AG20443 (cell line): ENCODE measurements at regions not wholly inside any gene's neighbourhood (a gene's known extent, or its start where the extent isn't known, plus 50 kb on each side); places are given as distances from the start of the nearest gene placed in this dataset.

ENCODE experiments used
- DNase-seq: peaks from one replicate; pipeline ENCODE4 v3.0.0; 2012; ENCODE audit warnings: low spot score, mixed read lengths

DNA sequence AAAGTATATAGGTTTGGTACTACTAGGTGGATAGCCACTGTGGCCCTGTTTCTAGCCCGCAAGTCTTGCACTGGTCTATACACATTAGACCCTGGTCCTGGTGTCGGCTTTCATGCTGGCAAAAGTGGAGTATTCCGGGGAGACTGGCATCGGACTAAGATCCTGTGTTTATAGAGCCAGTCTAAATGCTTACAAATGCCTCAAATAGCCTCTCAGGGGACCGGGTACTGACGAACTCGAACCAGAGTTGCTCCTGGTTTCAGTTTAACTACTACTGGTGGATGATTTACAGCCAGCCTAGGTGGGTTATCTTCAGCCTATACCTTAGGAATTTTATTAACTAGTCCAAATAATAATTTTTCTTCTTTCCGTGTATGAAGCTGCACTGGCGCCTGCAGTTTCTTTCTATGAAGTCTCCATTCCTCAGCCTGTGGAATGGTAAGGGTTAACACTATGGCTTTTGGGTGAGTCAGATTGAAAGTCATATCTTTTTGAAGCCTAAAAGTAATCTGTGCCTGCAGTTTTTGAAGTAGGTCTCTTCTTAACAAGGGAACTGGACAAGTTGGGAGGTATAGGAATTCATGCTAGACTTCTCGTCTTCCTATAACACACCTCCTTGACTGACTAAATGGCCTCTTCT is 51.3 kb downstream of the OR10H4 start:
- no peak for DNase-seq

DNA sequence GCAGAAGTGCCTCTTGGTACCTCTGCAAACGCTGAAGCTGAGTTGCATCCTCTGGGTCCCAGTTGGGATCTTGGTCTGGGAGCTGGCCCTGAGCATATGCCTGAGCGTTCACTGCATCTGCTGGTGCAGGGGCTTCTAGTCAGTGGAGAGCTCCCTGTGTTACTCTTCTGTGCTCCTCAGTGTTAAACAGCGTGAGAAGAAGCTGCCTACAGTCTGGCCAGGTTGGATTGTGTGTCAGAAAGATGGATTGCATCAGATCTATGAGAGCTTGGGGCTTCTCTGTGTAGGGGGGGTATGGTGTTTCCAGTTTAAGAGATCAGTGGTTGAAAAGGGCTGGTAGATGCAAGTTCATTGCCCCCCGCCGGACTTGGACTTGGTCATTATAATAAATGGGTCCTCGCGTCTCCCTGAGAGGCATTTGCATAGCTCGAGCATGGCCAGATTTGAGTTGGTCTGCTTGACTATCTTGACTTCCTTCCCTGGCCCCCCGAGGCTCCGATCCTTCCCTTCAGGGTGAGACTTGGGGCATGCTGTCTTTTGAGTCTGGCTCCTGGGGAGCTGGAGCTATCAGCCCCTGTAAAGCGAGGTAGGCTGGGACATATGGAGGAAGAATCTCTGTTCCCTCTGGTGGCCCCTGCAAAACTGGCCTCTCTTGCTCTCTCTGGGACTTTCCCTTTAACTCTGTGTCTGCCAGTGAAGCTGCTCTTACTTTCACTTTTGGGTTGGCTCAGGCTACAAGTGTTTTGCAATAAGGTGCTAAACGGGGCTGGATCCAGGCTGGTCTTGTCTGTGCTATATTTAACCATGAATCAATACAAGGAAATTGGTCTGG is 52.9 kb downstream of the OR10H4 start:
- DNase-seq: peak; percentile 68

DNA sequence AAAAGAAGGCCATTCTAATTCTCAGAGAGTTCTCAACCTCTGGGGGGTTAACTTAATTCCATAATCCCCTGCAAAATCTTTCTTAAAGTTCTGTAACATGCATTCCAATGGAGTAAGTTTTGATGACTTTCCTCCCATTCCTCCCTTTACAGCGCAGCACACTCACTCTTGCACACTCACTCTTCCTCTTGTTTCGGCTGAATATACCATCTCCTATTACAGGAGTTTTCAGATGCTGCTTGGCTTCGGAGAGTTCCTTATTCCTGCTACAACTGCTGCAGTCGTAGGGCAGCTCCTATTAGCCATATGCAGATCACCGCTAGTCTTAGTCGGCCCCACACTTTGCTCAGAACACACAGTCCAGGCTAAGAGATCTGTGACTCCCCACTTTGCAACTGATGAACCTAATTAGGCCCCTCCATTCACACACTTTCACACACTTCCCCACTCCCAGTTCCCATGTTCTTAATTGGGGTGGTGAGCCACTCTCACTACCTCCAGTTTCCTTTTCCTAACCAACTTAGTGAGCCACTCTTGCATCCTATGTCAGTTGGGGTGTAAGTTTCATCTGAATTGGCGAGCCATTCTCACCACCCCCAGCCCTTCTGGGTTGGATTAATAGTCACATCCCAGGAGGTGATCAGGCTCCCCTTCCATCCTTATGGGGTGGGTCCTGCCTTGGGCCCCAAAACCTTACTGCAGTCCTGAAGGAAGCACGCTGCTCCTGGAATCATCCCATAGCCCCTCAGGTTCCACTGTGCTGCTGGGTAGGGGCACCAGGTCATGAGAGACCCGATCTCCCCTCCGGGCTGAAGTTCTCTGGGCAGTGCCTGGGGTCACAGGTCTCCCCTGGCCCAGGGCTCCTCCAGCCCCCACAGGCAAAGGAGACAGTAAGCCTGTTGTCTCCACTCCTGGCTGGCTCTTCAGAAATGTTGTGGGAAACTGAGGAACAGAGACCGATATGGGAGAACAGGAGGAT is 53.9 kb downstream of the OR10H4 start:
- DNase-seq: no peak

- DNase-seq: no peak
Measured at GRCh38 chr19:16003391-16003790, 54.6 kb downstream of the OR10H4 start.

DNA sequence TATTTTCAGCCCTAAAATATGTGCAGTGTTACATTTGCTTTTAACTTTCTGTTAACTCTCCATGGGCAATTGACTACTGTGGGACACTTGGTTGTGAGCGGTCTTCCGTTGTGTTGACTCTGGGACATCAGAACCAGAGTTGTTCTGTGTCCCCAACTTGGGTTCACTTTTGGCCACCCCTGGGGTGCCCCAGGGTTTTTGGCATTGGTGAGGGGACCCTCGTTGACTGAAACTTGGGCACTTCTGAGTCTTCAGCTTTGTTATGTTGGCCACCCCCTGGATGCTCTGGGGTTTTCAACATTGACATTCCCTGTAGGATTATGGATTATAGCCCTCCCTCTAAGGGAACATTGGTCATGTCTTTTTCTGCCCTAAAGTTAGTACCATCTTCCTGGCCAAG is 57.1 kb downstream of the OR10H4 start:
- DNase-seq: no peak

- no peak for DNase-seq
Measured at GRCh38 chr19:16012552-16012951, 63.7 kb upstream of the TPM4 start.

DNA sequence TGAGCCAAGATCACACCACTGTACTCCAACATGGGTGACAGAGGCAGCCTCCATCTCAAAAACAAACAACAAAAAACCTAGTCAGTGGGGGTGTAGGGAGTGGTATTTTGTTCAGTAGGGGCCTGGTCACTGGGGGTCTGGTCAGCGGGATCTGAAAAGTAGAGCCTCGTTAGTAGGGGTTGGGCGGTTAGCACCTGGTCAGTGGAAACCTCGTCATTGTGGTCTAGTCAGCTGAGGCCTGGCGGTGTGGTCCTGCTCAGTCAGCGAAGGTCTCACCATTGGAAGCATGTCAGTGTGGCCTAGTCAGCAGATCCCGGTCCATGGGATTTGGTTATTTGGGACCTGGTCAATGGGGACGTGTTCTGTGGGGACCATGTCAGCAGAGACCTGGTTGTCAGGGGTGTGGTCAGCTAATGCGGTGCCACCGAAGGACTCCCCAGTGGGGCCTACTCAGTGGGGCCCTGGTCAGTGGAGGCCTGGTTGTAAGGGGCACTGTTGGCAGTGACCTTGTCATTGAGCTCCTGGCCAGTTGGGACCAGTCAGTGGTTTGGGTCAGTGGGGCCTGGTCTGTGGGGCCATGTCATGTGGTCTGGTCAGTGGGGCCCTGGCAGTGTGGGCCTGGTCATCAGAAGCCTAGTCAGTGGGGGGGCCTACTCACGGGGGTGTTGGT is 63.0 kb upstream of the TPM4 start:
- no peak for DNase-seq

DNA sequence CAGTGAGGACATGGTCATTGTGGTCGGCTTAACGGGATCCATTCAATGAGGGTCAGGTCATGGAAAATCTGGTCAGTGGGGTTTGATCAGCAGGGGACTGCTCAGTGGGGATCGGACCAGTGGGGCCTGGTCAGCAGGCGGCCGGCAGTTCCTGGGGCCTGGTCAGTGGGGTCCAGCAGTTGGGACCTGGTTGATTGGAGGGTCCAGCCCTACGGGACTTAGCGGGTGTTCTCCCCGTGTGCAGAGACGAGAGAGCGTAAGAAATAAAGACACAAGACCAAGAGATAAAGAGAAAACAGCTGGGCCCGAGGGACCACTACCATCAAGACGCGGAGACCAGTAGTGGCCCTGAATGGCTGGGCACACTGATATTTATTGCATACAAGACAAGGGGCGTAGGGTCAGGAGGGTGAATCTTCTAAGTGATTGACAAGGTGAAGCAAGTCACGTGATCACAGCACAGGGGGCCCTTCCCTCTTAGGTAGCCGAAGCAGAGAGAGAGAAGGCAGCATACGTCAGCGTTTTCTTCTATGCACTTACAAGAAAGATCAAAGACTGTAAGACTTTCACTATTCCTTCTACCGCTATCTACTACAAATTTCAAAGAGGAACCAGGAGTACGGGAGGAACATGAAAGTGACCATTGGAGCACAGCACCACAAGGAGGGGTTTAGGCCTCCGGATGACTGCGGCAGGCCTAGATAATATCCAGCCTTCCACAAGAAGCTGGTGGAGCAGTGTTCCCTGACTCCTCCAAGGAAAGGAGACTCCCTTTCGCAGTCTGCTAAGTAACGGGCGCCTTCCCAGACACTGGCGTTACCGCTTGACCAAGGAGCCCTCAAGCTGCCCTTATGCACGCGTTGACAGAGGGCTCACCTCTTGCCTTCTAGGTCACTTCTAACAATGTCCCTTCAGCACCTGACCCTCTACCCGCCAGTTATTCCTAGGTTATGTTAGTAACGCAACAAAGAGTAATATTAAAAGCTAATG is 62.1 kb upstream of the TPM4 start:
- no peak for DNase-seq

DNA sequence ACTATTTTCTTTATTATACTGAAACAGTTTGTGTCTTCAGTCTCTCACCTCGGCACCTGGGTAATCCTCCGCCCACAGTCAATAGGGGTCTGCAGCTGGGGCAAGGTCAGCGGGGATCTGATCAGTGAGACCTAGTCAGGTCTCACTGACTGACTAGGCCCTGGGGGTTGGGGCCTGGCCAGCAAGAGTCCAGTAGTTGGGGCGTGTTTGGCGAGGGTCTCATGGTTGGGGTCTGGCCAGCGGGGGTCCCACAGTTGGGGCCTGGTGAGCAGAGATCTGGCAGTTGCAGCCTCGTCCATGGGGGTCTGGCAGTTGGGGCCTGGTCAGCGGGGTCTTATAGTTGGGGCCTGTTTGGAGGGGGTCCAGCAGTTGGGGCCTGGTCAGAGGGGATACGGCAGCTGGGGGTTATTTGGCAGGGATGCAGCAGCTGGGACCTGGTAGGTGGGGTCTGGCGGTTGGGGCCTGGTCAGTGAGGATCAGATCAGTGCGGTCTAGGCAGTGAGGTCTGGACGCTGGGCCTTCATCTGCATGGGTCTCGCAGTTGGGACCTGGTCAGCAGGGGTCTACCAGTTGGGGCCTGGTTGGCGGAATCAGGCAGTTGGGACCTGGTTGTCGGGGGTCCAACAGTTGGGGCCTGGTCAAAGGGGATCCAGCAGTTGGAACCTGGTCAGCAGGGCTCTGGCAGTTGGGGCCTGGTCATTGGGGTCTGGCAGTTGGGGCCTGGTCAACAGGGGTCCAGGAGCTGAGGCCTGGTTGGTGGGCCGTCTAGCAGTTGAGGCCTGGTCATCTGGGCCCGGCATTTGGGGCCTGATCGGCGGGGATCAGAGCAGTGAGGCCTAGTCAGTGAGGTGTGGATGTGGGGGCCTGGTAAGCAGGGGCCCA is 61.1 kb upstream of the TPM4 start:
- DNase-seq: no peak

GRCh38 chr19:16015805-16016173 is 60.5 kb upstream of the TPM4 start:
- no peak for DNase-seq

DNA sequence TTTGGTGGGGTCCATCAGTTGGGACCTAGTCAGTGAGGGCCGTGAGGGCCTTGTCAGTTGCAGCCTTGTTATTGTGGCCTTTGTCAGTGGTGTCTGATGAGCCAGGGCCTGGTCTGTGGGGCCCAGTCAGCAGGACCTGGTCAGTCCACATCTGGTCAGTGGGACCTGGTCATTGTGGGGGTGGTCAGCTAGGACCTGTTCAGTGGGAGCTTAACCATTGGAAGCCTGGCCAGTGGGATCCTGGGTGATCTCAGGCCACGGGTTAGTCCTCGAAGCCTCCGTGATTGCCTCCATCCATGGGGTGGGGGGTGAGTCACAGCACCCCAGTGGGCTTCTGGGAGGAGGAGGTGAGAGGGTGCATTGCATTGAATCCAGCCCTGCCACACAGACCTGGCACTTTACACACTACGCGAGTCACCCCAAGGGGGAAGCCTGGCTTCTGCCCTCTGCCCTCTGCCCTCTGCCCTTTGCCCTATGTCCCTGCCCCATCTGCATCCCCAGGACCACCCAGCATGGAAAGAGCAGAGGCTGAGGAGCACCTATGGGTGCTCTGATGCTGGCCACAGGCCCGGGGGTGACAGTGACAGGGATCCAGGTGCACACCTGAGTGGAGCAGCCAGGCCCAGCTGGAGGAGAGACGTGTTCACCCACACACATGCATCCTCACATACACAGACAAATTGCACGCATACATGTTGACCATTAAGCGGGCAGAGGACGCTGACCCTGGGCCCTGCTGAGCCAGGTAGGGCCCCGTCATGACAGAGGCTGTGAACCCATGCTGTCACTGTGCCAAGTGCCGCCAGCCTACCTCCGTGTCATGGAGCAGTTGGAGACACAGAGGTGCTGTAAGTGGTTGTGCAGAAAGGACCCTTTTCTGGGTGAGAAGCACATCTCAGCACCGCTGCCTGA is 59.8 kb upstream of the TPM4 start:
- DNase-seq: no peak

DNA sequence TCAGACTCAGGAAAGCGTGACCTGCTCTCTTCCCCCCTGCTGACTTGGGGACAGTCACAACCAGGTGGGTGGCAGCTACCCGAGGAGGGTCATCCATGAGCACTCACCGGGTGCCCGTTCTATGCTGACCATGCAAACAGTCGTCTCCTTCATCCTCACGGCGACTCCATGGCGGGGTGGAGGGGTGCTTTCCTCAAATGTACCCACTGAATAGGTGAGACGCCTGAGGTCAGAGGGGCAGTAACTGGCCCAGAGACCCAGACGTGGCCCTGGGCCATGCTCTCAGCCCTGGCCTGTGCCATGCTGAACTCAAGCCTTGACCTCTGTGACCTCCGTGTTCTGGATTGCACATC is 59.2 kb upstream of the TPM4 start:
- no peak for DNase-seq

DNA sequence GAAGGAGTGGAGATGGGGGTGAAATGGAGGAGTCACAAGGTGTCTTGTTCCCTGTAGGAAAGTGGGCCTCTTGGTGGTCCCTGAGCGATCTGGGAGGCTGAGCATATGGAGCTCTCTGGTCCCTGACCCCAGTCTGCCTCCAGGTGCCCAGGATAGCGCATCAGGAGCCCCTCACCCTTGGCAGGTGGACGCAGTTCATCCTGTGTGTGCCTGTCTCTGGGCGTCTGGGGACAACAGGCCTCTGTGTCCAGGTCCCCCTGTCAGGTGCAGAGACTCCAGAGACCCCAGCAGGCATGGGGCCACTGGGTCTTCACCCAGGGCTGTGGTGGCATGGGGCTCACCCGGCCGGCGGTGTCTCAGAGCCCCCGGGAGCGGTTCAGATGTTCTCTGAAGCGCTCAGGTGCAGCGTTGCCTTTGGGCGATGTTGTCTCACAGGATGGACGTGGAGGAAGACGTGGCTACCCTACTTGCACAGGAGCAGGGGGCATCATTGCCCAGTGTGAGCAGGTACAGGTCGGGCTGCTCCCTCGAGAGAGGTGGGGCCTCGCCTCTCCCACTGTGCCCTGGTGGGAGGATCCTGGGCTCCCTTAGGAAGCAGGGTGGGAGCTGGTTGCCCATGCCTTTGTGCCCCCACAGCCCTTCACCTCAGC is 58.1 kb upstream of the TPM4 start:
- DNase-seq: no peak

GRCh38 chr19:16018801-16019551 is 57.3 kb upstream of the TPM4 start:
- DNase-seq: no peak

DNA sequence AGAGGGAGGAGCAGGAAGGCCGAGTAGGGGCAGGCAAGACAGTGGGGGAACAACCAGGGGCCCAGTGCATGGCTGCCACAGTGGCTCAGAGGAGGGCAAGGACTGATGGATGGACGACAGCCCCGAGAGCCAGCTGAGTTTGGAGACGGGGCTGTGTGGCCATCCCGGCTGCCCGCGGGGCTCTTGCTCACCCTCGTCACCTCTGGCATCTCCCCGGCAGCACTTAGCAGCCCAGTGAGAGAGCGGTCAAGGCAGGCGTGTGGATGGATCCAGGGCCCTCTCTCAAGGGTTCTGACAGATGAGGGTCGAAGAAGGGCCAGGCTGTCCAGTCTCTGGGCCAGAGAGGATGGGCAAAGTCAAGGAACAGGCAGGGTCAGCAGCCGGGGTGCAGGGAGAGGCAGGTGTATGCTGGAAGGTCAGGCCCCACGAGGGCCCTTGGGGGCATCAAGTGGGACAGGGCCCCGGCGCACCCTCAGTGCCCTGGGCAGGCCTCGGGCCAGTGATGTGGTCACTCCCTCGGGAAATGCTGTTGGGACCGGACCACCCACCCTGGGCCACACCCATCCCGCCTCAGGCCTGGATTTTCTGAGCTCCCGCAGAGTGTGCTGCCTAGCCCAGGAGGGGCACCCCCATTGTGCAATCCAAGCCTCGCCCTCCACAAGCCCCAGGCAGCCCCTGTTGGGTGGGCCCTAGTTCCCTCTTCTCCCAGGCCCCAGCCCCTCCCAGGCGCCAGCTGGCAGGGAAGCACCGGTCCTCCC is 56.4 kb upstream of the TPM4 start:
- DNase-seq: no peak

- DNase-seq: no peak
Measured at GRCh38 chr19:16021796-16022195, 54.5 kb upstream of the TPM4 start.

DNA sequence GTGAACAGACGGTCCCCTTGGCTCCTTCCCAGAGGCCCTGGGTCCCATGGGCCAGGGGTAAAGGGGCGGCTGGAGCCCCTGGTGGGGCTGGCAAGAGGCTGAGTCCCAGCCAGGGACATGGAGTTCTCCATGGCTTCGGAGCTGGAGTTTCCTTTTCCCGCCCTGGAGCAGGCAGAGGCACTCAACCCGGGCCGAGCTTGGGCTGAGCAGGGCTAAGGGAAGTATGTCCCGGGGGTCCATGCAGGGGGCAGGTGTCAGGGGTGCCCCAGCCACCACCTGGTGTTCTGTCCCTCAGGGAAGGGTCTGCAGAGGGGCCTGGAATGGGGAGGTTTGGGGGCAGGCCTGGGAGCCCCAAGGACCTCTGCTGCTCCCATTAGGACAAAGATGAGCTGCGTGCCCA is 54.0 kb upstream of the TPM4 start:
- no peak for DNase-seq
